Lung (tissue), 11 donors: ENCODE measurements at regions not wholly inside any gene's neighbourhood (a gene's known extent, or its start where the extent isn't known, plus 50 kb on each side); places are given as distances from the start of the nearest gene placed in this dataset.

ENCODE experiments used
- ATAC-seq: fragments of 200-7000 bp; cut with Tn5 transposase; one replicate; pipeline ENCODE4 v1.9.1; 2020; ENCODE audit warnings: moderate number of reproducible peaks; ENCODE audit not compliant: insufficient read depth, low FRiP score
- DNase-seq, 3 donors: peaks; one replicate each; pipeline ENCODE4 v3.0.0-alpha.2; 2013 to 2017
- H3K27ac ChIP-seq, 2 donors: one replicate each; pipeline ENCODE4 v1.5.1; 2013; ENCODE audit warnings: mild to moderate bottlenecking in 2 of 2, moderate library complexity in 2 of 2, control low read depth in 1 of 2, inconsistent platforms in 1 of 2, low read depth in 1 of 2, low read length in 1 of 2
- H3K27me3 ChIP-seq, 3 donors: one replicate each; pipeline ENCODE4 v1.5.1; 2013; ENCODE audit warnings: low read length in 2 of 3; ENCODE audit not compliant: control insufficient read depth in 3 of 3, insufficient read depth in 3 of 3
- H3K36me3 ChIP-seq, 4 donors: one replicate each; pipeline ENCODE4 v1.5.1; 2013; ENCODE audit warnings: low read length in 4 of 4, mild to moderate bottlenecking in 1 of 4, moderate library complexity in 1 of 4; ENCODE audit not compliant: control insufficient read depth in 4 of 4, insufficient read depth in 4 of 4
- H3K4me1 ChIP-seq, 5 donors: one replicate each; pipeline ENCODE4 v1.5.1; 2013; ENCODE audit warnings: low read length in 5 of 5, mild to moderate bottlenecking in 2 of 5, moderate library complexity in 1 of 5; ENCODE audit not compliant: control insufficient read depth in 5 of 5, insufficient read depth in 5 of 5
- H3K4me3 ChIP-seq: one replicate; pipeline ENCODE4 v1.5.1; 2013; ENCODE audit warnings: mild to moderate bottlenecking, control low read depth, moderate library complexity
- H3K9ac ChIP-seq, 2 donors: one replicate each; pipeline ENCODE4 v1.5.1; 2013; ENCODE audit warnings: low read length in 2 of 2, control low read depth in 1 of 2; ENCODE audit not compliant: insufficient read depth in 1 of 2
- H3K9me3 ChIP-seq, 4 donors: one replicate each; pipeline ENCODE4 v1.5.1; 2013; ENCODE audit warnings: low read length in 3 of 4, mild to moderate bottlenecking in 1 of 4, moderate library complexity in 1 of 4; ENCODE audit not compliant: control insufficient read depth in 4 of 4, insufficient read depth in 3 of 4
- CTCF ChIP-seq: IDR thresholded peaks from 2 replicates; pipeline ENCODE4 v1.5.1; 2012; ENCODE audit warnings: mild to moderate bottlenecking; ENCODE audit errors: control extremely low read depth, extremely low read depth
- WGBS, 2 donors: extraction: QIAGEN DNeasy Blood & Tissue Kit; methylation state at CpG; one replicate each; pipeline ENCODE4 v1.1.7; 2013; 5-methylcytosine and 5-hydroxymethylcytosine counted together
- donor health status: control.
- donor health status: control.
- donor health status: Bipolar disorder and iron deficiency.
- donor health status: healthy.
- donor health status: DM: yes; HTN: yes; CAD: no.

- H3K9me3 ChIP-seq, result no peaks in the 10 kb centered on the region
Measured at GRCh38 chr1:95984798-95985374, 736.7 kb upstream of the PTBP2 start.

GRCh38 chr1:95990033-95990432 lies 731.6 kb upstream of the PTBP2 start:
- Histone ChIP-seq H3K9me3 (no peaks in the 10 kb centered on the region), H3K4me3 (no peak overlapping the region), H3K27me3 (no peaks in the 10 kb centered on the region)

More at GRCh38 chr1:95984798-95985374, 736.7 kb upstream of the PTBP2 start:
- Histone ChIP-seq H3K36me3 (no peaks in the 10 kb centered on the region), H3K27ac (no peak overlapping the region), H3K4me1 (no peaks in the 10 kb centered on the region), H3K9ac (no peak overlapping the region), H3K27me3 (no peaks in the 10 kb centered on the region), H3K4me3 (no peak overlapping the region)
- 52 to 79% methylated on average over 1 of the region's 1 CpG for WGBS, 2 donors
- no peak for DNase-seq
- no peak for ATAC-seq
- TF ChIP-seq CTCF, result no peak

DNA sequence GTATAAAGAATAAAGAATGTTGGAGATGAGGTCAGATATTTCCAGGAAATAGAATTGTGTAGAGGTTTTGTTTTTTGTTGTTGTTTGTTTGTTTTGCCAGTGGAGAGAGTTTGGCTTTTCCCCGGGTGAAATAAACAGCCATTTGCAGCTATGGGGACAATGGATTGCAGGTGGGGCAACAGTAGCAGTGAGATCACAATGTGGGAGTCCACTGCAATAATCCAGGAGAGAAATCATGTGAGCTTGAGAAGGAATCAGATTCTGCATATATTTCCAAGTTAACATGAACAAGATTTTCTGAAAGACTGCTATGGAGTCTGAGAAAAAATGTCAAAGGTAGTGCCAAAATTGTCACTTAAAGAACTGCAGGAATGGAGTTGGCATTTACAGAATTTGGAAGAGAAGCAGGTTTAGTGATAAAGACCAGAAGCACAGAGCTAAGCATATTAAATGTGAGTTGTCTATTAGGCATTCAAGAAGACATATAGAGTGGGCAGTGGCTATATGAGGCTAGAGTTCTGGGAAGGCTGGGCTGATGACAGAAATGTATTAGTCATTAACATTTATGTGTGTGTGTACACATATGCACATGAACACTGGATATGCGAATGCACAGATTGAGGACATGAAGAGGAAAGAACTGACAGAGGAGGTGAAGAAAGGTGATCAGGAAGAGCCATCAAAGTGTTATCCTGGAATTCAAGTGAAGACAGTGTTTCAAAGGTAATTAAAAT lies 729.6 kb upstream of the PTBP2 start:
- no peaks in the 10 kb centered on the region for H3K4me1 ChIP-seq
- no peaks in the 10 kb centered on the region for H3K36me3 ChIP-seq
- DNase-seq (no peak), ATAC-seq (no peak)
- no peak overlapping the region for H3K27ac ChIP-seq
- 82 to 85% methylated on average over 2 of the region's 2 CpGs for WGBS, 2 donors
- H3K4me3 ChIP-seq, result no peak overlapping the region
- no peaks in the 10 kb centered on the region for H3K9me3 ChIP-seq
- no peak overlapping the region for H3K9ac ChIP-seq
- no peaks in the 10 kb centered on the region for H3K27me3 ChIP-seq
- no peak for TF ChIP-seq CTCF

More at GRCh38 chr1:95990033-95990432, 731.6 kb upstream of the PTBP2 start:
- ATAC-seq, result no peak
- H3K9ac ChIP-seq, result no peak overlapping the region
- H3K36me3 ChIP-seq, result no peaks in the 10 kb centered on the region
- H3K27ac ChIP-seq, result no peak overlapping the region
- no peaks in the 10 kb centered on the region for H3K4me1 ChIP-seq
- DNase-seq, result no peak
- 60 to 62% methylated on average over 2 of the region's 2 CpGs for WGBS, 2 donors
- no peak for TF ChIP-seq CTCF
